ENCODE measurements at regions not wholly inside any gene's neighbourhood (a gene's known extent, or its start where the extent isn't known, plus 50 kb on each side); places are given as distances from the start of the nearest gene placed in this dataset.
"Not testable (repeated sequence)": the region's sequence is repeated elsewhere in the genome, so short reads cannot be mapped to it uniquely, and the experiment has no call there.

DNA sequence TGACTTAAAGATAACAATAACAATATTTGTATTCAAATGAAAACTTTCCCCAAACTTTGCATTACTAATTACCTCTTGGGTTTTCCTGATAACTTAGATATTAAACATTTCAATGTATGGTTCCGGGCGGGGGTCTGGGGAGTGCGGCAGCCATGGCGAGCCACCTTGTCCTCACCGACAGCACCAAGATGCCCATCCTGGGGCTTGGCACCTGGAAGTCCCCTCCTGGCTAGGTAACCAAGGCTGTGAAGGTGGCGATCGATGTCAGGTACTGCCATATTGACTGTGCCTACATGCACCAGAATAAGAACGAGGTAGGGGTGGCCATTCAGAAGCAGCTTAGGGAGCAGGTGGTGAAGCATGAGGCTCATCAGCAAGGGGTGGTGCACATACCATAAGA is 478.7 kb downstream of the CNTN3 start (continued):
- TF ChIP-seq GABPA (IDR thresholded peaks at IDR 0.05; ENCODE audit: low read depth), result no peak

DNA sequence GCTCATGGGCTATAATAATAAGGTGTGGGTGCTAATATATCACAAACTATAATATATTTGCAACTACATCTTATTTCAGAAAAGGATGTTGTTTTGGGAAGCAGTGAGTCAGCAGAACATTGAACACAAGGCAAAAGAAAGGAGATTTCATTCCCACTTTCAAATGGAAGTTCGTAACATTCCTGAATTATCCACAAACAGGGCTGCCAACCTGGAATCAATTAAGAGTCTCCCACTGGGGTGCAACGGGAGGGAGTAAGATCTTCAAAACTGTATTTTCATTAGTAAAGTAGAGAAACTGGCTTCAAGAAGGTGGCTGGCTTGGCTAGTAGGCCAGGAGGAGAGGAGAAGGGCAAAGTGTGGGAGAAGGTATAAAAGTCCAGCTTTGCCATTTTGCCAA is 479.6 kb downstream of the CNTN3 start:
- POLR2A ChIA-PET, result no interaction called here
- ATAC-seq, result no peak

GRCh38 chr3:74131546-74132328 is 482.7 kb downstream of the CNTN3 start:
- H3K4me2 ChIP-seq (ENCODE audit: control insufficient read depth, insufficient read depth); BruUV-seq (replicated peaks); in situ Hi-C loops (cut with MboI); RAD21 ChIA-PET (ENCODE audit: unreplicated experiment); CTCF ChIA-PET; ATAC-seq; H4K20me1 ChIP-seq (ENCODE audit: control insufficient read depth, insufficient read depth); H3K9me3 ChIP-seq (replicated peaks; ENCODE audit: control insufficient read depth, insufficient read depth, low read length); FAIRE-seq; H3K4me1 ChIP-seq (ENCODE audit: control insufficient read depth, insufficient read depth, low read length); H3K9ac ChIP-seq (ENCODE audit: control insufficient read depth, insufficient read depth, low read length); SMC1A ChIA-PET (ENCODE audit: uncharacterized antibody, unreplicated experiment); H3K79me2 ChIP-seq (ENCODE audit: control insufficient read depth, insufficient read depth, low read length); H3K27me3 ChIP-seq (replicated peaks in 1 of 2; ENCODE audit: control insufficient read depth in 2 of 2, insufficient read depth in 2 of 2, low read length in 1 of 2); H3K36me3 ChIP-seq (ENCODE audit: control insufficient read depth in 2 of 2, insufficient read depth in 2 of 2, low read length in 1 of 2); POLR2A ChIA-PET; H2AFZ ChIP-seq (ENCODE audit: control insufficient read depth, low read depth, low read length); intact Hi-C loops (cut with micrococcal nuclease; ENCODE audit: unreplicated experiment); H3K27ac ChIP-seq (ENCODE audit: control insufficient read depth, insufficient read depth); DNase-seq (ENCODE audit: low read depth, low spot score); H3K4me3 ChIP-seq: not testable (repeated sequence)
- 22% methylated on average over 6 of the region's 6 CpGs for WGBS (ENCODE audit: insufficient coverage, insufficient replicate concordance, low lambda C conversion rate, missing lambda C conversion rate)

More for the DNA sequence above, 479.6 kb downstream of the CNTN3 start:
- Histone ChIP-seq H3K36me3 (ENCODE audit: control insufficient read depth in 2 of 2, insufficient read depth in 2 of 2, low read length in 1 of 2) (no peaks in the 10 kb centered on the region), H3K4me3 (no peak overlapping the region), H3K4me2 (ENCODE audit: control insufficient read depth, insufficient read depth) (no peak overlapping the region), H3K4me1 (ENCODE audit: control insufficient read depth, insufficient read depth, low read length) (no peaks in the 10 kb centered on the region), H3K27me3 (replicated peaks in 1 of 2; ENCODE audit: control insufficient read depth in 2 of 2, insufficient read depth in 2 of 2, low read length in 1 of 2) (no peaks in the 10 kb centered on the region), H3K27ac (ENCODE audit: control insufficient read depth, insufficient read depth) (no peak overlapping the region), H4K20me1 (ENCODE audit: control insufficient read depth, insufficient read depth) (no peaks in the 10 kb centered on the region), H3K9me3 (replicated peaks; ENCODE audit: control insufficient read depth, insufficient read depth, low read length) (no peaks in the 10 kb centered on the region), H2AFZ (ENCODE audit: control insufficient read depth, low read depth, low read length) (no peak overlapping the region), H3K79me2 (ENCODE audit: control insufficient read depth, insufficient read depth, low read length) (no peaks in the 10 kb centered on the region), H3K9ac (ENCODE audit: control insufficient read depth, insufficient read depth, low read length) (no peak overlapping the region)
- RAD21 ChIA-PET (ENCODE audit: unreplicated experiment), result no interaction called here
- intact Hi-C loops (cut with micrococcal nuclease; ENCODE audit: unreplicated experiment), result no loop called here
- no peak for FAIRE-seq
- 6% methylated on average over 2 of the region's 2 CpGs for WGBS (ENCODE audit: insufficient coverage, insufficient replicate concordance, low lambda C conversion rate, missing lambda C conversion rate)
- BruUV-seq (replicated peaks), result no TSS peak
- TF ChIP-seq KAT2A (conservative IDR thresholded peaks at IDR 0.05; ENCODE audit: control insufficient read depth, low read depth, low read length) (no peak), ZBTB11 (CRISPR knock-in tag; IDR thresholded peaks at IDR 0.05) (no peak)
- no peak for DNase-seq (ENCODE audit: low read depth, low spot score)
- CTCF ChIA-PET, result no interaction called here
- in situ Hi-C loops (cut with MboI), result no loop called here
- SMC1A ChIA-PET (ENCODE audit: uncharacterized antibody, unreplicated experiment), result no interaction called here

All from GM12878 (cell line).